Nephron progenitor cell (in vitro differentiated cells): ENCODE measurements at regions not wholly inside any gene's neighbourhood (a gene's known extent, or its start where the extent isn't known, plus 50 kb on each side); places are given as distances from the start of the nearest gene placed in this dataset.

Experiments
- DNase-seq: peaks from one replicate; pipeline ENCODE4 v3.0.0; 2021
- H3K27ac Mint-ChIP-seq: 2 replicates; pipeline ENCODE4 v1.8.0; 2021; ENCODE audit warnings: mild to moderate bottlenecking, moderate library complexity, mixed read lengths
- H3K27me3 Mint-ChIP-seq: 2 replicates; pipeline ENCODE4 v1.8.0; 2021; ENCODE audit warnings: mild to moderate bottlenecking, low read depth, mixed read lengths; ENCODE audit not compliant: poor library complexity
- H3K36me3 Mint-ChIP-seq: 2 replicates; pipeline ENCODE4 v1.8.0; 2021; ENCODE audit warnings: low read depth, mixed read lengths
- H3K4me1 Mint-ChIP-seq: 2 replicates; pipeline ENCODE4 v1.8.0; 2021; ENCODE audit warnings: mixed read lengths
- H3K4me3 Mint-ChIP-seq: 2 replicates; pipeline ENCODE4 v1.8.0; 2021; ENCODE audit warnings: mild to moderate bottlenecking, moderate library complexity, mixed read lengths
- H3K9me3 Mint-ChIP-seq: 2 replicates; pipeline ENCODE4 v1.8.0; 2021; ENCODE audit warnings: mild to moderate bottlenecking, moderate library complexity, mixed read lengths
- TF ChIP-seq, protein P1 (sequence below): fragments of 200-600 bp; sonication (generic); IDR thresholded peaks from 2 replicates; pipeline ENCODE4 v1.5.0; 2021; ENCODE audit warnings: antibody characterized with exemption

DNA sequence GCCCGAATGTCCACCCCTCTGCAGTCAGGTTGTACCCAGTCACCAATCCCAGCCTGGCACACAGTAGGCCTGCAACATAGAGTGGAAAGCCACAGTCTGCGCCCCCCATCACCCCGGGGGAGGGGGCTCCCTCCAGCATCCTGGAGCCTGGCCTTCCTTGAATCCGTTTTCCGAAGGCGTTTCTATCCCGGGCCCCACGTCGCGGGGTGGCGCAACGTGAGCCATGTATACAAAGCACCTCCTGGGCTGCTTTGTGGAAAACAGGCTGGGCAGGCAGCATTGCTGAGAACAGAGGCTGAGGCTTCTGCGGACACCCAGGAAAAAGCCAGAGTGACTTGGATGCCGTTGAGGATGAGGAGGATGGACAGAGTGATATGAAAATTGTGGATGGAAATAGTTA is 103.3 kb upstream of the USP29 start:
- DNase-seq, result no peak
- Mint-ChIP-seq H3K4me3 (no peak overlapping the region), H3K4me1 (no peaks in the 10 kb centered on the region), H3K27me3 (peaks cover 8% of the 10 kb centered on the region), H3K36me3 (peaks cover 9% of the 10 kb centered on the region), H3K27ac (no peak overlapping the region), H3K9me3 (peaks cover 77% of the 10 kb centered on the region)
- TF ChIP-seq, protein P1, sequence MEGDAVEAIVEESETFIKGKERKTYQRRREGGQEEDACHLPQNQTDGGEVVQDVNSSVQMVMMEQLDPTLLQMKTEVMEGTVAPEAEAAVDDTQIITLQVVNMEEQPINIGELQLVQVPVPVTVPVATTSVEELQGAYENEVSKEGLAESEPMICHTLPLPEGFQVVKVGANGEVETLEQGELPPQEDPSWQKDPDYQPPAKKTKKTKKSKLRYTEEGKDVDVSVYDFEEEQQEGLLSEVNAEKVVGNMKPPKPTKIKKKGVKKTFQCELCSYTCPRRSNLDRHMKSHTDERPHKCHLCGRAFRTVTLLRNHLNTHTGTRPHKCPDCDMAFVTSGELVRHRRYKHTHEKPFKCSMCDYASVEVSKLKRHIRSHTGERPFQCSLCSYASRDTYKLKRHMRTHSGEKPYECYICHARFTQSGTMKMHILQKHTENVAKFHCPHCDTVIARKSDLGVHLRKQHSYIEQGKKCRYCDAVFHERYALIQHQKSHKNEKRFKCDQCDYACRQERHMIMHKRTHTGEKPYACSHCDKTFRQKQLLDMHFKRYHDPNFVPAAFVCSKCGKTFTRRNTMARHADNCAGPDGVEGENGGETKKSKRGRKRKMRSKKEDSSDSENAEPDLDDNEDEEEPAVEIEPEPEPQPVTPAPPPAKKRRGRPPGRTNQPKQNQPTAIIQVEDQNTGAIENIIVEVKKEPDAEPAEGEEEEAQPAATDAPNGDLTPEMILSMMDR, result no peak

DNA sequence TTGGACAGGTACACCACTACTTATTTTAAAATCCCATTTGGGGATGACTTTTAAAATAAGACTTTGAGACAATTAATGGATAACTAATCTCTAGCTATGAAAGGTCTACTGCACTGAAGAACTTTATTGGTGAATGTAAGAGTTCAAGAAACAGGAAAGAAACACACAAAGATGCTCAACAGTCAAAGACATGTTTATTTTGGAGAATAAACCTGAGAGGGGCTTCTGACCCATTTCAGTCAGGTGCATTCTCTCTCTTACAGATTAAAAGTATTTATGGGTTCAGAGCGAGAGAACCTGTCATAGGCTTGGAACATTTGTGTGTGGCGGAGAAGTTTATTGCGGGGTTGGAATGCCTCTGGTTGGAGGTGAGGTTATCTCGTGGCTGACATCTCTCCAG is 94.3 kb upstream of the USP29 start:
- Mint-ChIP-seq H3K36me3 (no peaks in the 10 kb centered on the region), H3K4me1 (no peaks in the 10 kb centered on the region), H3K27ac (no peak overlapping the region), H3K4me3 (no peak overlapping the region), H3K9me3 (peaks cover 94% of the 10 kb centered on the region), H3K27me3 (peaks cover 3% of the 10 kb centered on the region)
- DNase-seq, result no peak
- TF ChIP-seq, protein P1, result no peak

DNA sequence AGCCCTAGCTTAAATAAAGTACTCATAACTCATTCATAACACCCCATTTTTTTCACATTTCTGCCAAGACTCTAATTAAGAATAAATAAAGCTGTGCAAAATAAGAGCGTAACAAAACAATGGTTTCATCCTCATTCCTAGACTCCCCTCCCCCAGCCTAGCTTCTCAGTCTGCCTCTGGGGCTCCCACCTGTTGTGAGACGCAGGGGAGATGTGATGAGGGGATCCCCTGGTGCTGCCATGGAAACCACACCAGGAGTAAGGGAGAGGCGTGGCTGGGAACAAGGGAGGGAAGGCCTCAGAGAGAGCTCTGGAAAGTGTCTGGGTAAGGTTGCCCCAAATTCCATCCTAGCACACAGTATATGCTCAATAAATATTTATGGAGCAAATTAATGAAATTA is 93.3 kb upstream of the USP29 start:
- no peaks in the 10 kb centered on the region for H3K4me1 Mint-ChIP-seq
- no peak overlapping the region for H3K4me3 Mint-ChIP-seq
- TF ChIP-seq, protein P1, result no peak
- H3K27me3 Mint-ChIP-seq, result peaks cover 3% of the 10 kb centered on the region
- no peaks in the 10 kb centered on the region for H3K36me3 Mint-ChIP-seq
- no peak for DNase-seq
- H3K9me3 Mint-ChIP-seq, result peaks cover 96% of the 10 kb centered on the region
- H3K27ac Mint-ChIP-seq, result no peak overlapping the region

DNA sequence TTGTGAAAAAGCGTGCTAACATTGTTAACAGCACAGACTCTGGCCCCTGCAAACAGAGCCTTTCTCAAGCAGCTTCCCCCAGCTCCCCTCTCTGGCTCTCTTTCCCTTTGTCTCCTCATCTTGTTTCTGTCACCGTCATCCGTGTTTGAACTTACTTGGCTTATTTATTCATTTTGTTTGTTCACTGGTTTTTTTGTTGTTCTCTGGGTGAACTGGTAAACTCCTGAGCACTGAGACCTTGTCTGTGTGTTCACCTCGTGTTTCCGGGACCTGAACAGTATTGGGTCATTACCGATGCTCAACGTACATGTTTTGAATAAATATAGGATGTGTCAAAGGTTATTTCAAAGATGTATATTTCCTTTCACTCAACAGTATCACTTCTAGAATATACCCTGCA is 92.4 kb upstream of the USP29 start:
- TF ChIP-seq, protein P1, result no peak
- Mint-ChIP-seq H3K36me3 (no peaks in the 10 kb centered on the region), H3K27ac (no peak overlapping the region), H3K4me1 (no peaks in the 10 kb centered on the region), H3K9me3 (peaks cover 96% of the 10 kb centered on the region), H3K27me3 (peaks cover 3% of the 10 kb centered on the region), H3K4me3 (no peak overlapping the region)
- no peak for DNase-seq

DNA sequence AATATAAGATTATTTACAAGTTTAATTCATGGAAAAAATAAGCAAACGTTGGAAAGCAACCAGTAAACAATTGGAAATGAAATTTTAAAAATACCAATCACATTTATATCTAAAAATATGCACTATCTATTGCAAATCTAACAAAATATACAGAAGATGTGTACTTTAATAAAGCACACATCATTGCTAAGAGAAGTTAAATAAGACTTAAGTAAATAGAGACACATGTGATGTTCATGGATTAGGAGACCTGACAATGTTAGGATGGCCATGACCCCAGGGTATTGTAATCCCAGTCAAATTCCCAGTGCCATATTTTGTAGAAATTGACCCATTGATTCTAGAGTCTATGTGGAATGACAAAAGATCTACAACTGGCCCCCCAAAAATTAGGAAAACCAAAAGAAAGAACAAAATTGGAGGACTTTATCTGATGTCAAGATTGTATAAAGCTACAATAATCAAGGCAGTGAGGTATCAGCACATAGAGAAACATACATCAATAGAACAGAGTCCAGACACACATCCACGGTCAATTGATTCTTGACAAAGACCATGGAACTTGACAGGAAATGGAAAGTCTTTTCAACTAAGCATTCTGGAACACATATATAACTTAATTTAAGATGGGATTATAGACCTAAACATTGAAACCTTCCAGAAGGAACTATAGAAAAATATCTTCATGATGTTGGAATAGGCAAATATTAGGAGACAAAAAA is 90.8 kb upstream of the USP29 start:
- Mint-ChIP-seq H3K4me1 (no peaks in the 10 kb centered on the region), H3K27me3 (no peaks in the 10 kb centered on the region), H3K4me3 (no peak overlapping the region), H3K36me3 (no peaks in the 10 kb centered on the region), H3K27ac (no peak overlapping the region), H3K9me3 (peaks cover 96% of the 10 kb centered on the region)
- no peak for DNase-seq
- TF ChIP-seq, protein P1, result no peak

DNA sequence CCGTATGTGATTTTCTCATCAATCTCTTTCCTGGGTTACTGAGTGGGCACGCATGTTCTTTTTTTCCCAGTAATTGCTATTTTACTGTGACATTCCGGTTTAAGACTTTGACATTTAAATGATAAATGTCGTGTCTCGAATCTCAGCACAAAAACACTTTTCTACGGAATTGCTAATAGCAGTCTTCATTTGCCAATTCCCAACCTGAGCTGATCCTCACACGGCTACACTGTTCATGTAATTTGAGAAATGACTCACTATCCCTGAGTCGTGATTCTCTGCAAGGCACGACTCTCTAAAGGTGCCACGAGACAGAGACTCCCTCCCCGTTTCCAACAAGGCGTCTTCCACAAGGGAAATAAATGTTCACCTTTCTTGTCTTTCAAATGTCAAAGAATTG is 88.7 kb upstream of the USP29 start:
- H3K27ac Mint-ChIP-seq, result no peak overlapping the region
- peaks cover 93% of the 10 kb centered on the region for H3K9me3 Mint-ChIP-seq
- no peak for DNase-seq
- peaks cover 2% of the 10 kb centered on the region for H3K27me3 Mint-ChIP-seq
- H3K4me3 Mint-ChIP-seq, result no peak overlapping the region
- TF ChIP-seq, protein P1, result no peak
- H3K36me3 Mint-ChIP-seq, result peaks cover 6% of the 10 kb centered on the region
- no peaks in the 10 kb centered on the region for H3K4me1 Mint-ChIP-seq
